Gastroesophageal sphincter (tissue), 4 donors: ENCODE measurements at regions not wholly inside any gene's neighbourhood (a gene's known extent, or its start where the extent isn't known, plus 50 kb on each side); places are given as distances from the start of the nearest gene placed in this dataset.

Experiments
- ATAC-seq: fragments of 150-250 bp; one replicate; pipeline ENCODE4 v1.9.1; 2016; ENCODE audit warnings: mild to moderate bottlenecking, moderate library complexity
- H3K27ac ChIP-seq, 4 donors: fragments of 200-600 bp; sonication (generic) in 3 of 4; 1 replicate in 3 of 4; 2 replicates in 1 of 4; pipeline ENCODE4 v1.5.1; 2016 to 2019
- H3K27me3 ChIP-seq: fragments of 200-600 bp; sonication (generic); one replicate; pipeline ENCODE4 v1.5.1; 2019
- H3K36me3 ChIP-seq, 2 donors: fragments of 200-600 bp; sonication (generic); one replicate each; pipeline ENCODE4 v1.5.1; 2019; ENCODE audit warnings: control low read depth in 1 of 2
- H3K4me1 ChIP-seq, 3 donors: fragments of 200-600 bp; sonication (generic); 1 replicate in 2 of 3; 2 replicates in 1 of 3; pipeline ENCODE4 v1.5.1; 2016 to 2019; ENCODE audit warnings: control low read depth in 2 of 3
- H3K4me3 ChIP-seq, 2 donors: fragments of 200-600 bp; sonication (generic); one replicate each; pipeline ENCODE4 v1.5.1; 2019; ENCODE audit warnings: mild to moderate bottlenecking in 1 of 2, moderate library complexity in 1 of 2
- H3K9me3 ChIP-seq, 3 donors: fragments of 200-600 bp; sonication (generic); one replicate each; pipeline ENCODE4 v1.5.1; 2017 to 2019; ENCODE audit warnings: control low read depth in 2 of 3
- EP300 ChIP-seq: sonication (generic); formaldehyde crosslinking; IDR thresholded peaks from one replicate; pipeline ENCODE4 v1.6.1; 2017; ENCODE audit warnings: antibody characterized with exemption, mild to moderate bottlenecking
- POLR2A ChIP-seq, 2 donors: fragments of 450-650 bp; IDR thresholded peaks; one replicate each; pipeline ENCODE4 v1.6.1; 2017; ENCODE audit warnings: antibody characterized with exemption in 2 of 2, mild to moderate bottlenecking in 2 of 2, moderate library complexity in 1 of 2
- POLR2AphosphoS5 ChIP-seq: sonication (generic); formaldehyde crosslinking; IDR thresholded peaks from one replicate; pipeline ENCODE4 v1.6.1; 2017; ENCODE audit warnings: antibody characterized with exemption
- WGBS, 2 donors: methylation state at CpG; one replicate each; pipeline ENCODE4 v1.1.5; 2018; ENCODE audit warnings: low coverage in 1 of 2; 5-methylcytosine and 5-hydroxymethylcytosine counted together
- TF ChIP-seq, protein P1 (sequence below), 4 experiments: fragments of 200-600 bp in 2 of 4; fragments of 450-650 bp in 2 of 4; sonication (generic) in 1 of 4; IDR thresholded peaks; one replicate each; pipeline ENCODE4 v1.5.1; 2017 to 2019; ENCODE audit warnings: antibody characterized with exemption in 4 of 4, mild to moderate bottlenecking in 2 of 4, moderate library complexity in 2 of 4

GRCh38 chr5:29351170-29351569 lies 1842.3 kb upstream of the CDH6 start:
- Histone ChIP-seq H3K27ac (no peak overlapping the region), H3K36me3 (no peaks in the 10 kb centered on the region), H3K4me1 (no peaks in the 10 kb centered on the region), H3K27me3 (no peaks in the 10 kb centered on the region), H3K4me3 (no peak overlapping the region), H3K9me3 (no peaks in the 10 kb centered on the region)
- TF ChIP-seq, protein P1, sequence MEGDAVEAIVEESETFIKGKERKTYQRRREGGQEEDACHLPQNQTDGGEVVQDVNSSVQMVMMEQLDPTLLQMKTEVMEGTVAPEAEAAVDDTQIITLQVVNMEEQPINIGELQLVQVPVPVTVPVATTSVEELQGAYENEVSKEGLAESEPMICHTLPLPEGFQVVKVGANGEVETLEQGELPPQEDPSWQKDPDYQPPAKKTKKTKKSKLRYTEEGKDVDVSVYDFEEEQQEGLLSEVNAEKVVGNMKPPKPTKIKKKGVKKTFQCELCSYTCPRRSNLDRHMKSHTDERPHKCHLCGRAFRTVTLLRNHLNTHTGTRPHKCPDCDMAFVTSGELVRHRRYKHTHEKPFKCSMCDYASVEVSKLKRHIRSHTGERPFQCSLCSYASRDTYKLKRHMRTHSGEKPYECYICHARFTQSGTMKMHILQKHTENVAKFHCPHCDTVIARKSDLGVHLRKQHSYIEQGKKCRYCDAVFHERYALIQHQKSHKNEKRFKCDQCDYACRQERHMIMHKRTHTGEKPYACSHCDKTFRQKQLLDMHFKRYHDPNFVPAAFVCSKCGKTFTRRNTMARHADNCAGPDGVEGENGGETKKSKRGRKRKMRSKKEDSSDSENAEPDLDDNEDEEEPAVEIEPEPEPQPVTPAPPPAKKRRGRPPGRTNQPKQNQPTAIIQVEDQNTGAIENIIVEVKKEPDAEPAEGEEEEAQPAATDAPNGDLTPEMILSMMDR (IDR thresholded peaks at IDR 0.05), result no peak
- no peak for TF ChIP-seq POLR2A (IDR thresholded peaks at IDR 0.05)
- no peak for TF ChIP-seq POLR2AphosphoS5
- no peak for TF ChIP-seq EP300
- 70 to 82% methylated on average over 3 of the region's 3 CpGs for WGBS, 2 donors
- no peak for ATAC-seq

DNA sequence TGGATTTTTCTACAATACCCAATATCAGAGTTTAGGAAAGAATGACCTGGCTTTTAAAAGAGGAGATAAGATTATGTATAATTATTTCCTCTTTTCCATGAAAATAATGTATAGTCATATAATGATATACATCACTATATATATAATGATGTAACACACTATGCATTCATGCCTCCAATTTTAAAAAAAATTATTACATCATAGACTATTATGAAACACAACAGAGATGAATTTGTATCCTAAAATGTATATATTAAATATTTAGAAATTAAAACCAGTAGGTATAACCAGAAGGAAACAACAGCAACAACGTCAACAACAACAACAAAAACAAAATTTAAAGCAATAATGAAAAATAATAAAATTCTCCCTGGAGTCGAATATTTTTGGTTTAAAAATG lies 1856.5 kb upstream of the CDH6 start:
- Histone ChIP-seq H3K4me1 (no peaks in the 10 kb centered on the region), H3K27me3 (no peaks in the 10 kb centered on the region), H3K4me3 (no peak overlapping the region), H3K36me3 (no peaks in the 10 kb centered on the region), H3K9me3 (no peaks in the 10 kb centered on the region), H3K27ac (no peak overlapping the region)
- 56 to 82% methylated on average over 2 of the region's 2 CpGs for WGBS, 2 donors
- no peak for TF ChIP-seq EP300
- TF ChIP-seq POLR2AphosphoS5, result no peak
- TF ChIP-seq, protein P1 (IDR thresholded peaks at IDR 0.05), result no peak
- no peak for TF ChIP-seq POLR2A (IDR thresholded peaks at IDR 0.05)
- no peak for ATAC-seq

- Histone ChIP-seq H3K4me3 (no peak overlapping the region), H3K4me1 (no peaks in the 10 kb centered on the region)
These were observed 1871.9 kb upstream of the CDH6 start for GRCh38 chr5:29321591-29321990.

GRCh38 chr5:29309359-29309758 lies 1884.1 kb upstream of the CDH6 start:
- no peak for ATAC-seq
- H3K27me3 ChIP-seq, result no peaks in the 10 kb centered on the region
- TF ChIP-seq POLR2A (IDR thresholded peaks at IDR 0.05) (no peak), EP300 (no peak), POLR2AphosphoS5 (no peak)
- TF ChIP-seq, protein P1 (IDR thresholded peaks at IDR 0.05), result no peak
- no peak overlapping the region for H3K27ac ChIP-seq
- no peaks in the 10 kb centered on the region for H3K9me3 ChIP-seq
- no peaks in the 10 kb centered on the region for H3K4me1 ChIP-seq
- H3K36me3 ChIP-seq, result no peaks in the 10 kb centered on the region
- no peak overlapping the region for H3K4me3 ChIP-seq
- WGBS, 2 donors, result 100% methylated on average over 1 of the region's 1 CpG

More at GRCh38 chr5:29321591-29321990, 1871.9 kb upstream of the CDH6 start:
- H3K27me3 ChIP-seq, result no peaks in the 10 kb centered on the region
- H3K36me3 ChIP-seq, result no peaks in the 10 kb centered on the region
- no peak for ATAC-seq
- H3K9me3 ChIP-seq, result no peaks in the 10 kb centered on the region
- TF ChIP-seq EP300 (no peak), POLR2AphosphoS5 (no peak), POLR2A (IDR thresholded peaks at IDR 0.05) (no peak)
- TF ChIP-seq, protein P1 (IDR thresholded peaks at IDR 0.05), result no peak
- H3K27ac ChIP-seq, result no peak overlapping the region

GRCh38 chr5:29307478-29307877 lies 1886.0 kb upstream of the CDH6 start:
- Histone ChIP-seq H3K36me3 (no peaks in the 10 kb centered on the region), H3K27me3 (no peaks in the 10 kb centered on the region), H3K9me3 (no peaks in the 10 kb centered on the region), H3K27ac (no peak overlapping the region), H3K4me3 (no peak overlapping the region), H3K4me1 (no peaks in the 10 kb centered on the region)
- 20 to 29% methylated on average over 3 of the region's 3 CpGs for WGBS, 2 donors
- ATAC-seq, result no peak
- no peak for TF ChIP-seq POLR2A (IDR thresholded peaks at IDR 0.05)
- no peak for TF ChIP-seq POLR2AphosphoS5
- TF ChIP-seq EP300, result no peak
- TF ChIP-seq, protein P1 (IDR thresholded peaks at IDR 0.05), result no peak
